HG03469 (cell line): ENCODE measurements at regions not wholly inside any gene's neighbourhood (a gene's known extent, or its start where the extent isn't known, plus 50 kb on each side); places are given as distances from the start of the nearest gene placed in this dataset.

ENCODE experiments used
- ATAC-seq: cut with Tn5 transposase; IDR thresholded peaks from one replicate; pipeline ENCODE4 v1.9.1; 2021; ENCODE audit warnings: mild to moderate bottlenecking, moderate library complexity, moderate number of reproducible peaks; ENCODE audit not compliant: unreplicated experiment

GRCh38 chr7:41313171-41313570 is 389.7 kb downstream of the INHBA start:
- ATAC-seq = no peak

- ATAC-seq = no peak
Measured at GRCh38 chr7:41312235-41312634, 390.7 kb downstream of the INHBA start.

GRCh38 chr7:41311301-41311700 is 391.6 kb downstream of the INHBA start:
- no peak for ATAC-seq

- ATAC-seq = no peak
Measured at GRCh38 chr7:41306486-41306885, 396.4 kb downstream of the INHBA start.

- no peak for ATAC-seq
Measured at GRCh38 chr7:41305001-41305400, 397.9 kb downstream of the INHBA start.

GRCh38 chr7:41303709-41304108 is 399.2 kb downstream of the INHBA start:
- ATAC-seq = no peak

- no peak for ATAC-seq
Measured at GRCh38 chr7:41298409-41298808, 404.5 kb downstream of the INHBA start.

GRCh38 chr7:41297166-41297565 is 405.7 kb downstream of the INHBA start:
- no peak for ATAC-seq

GRCh38 chr7:41295455-41295815 is 407.5 kb downstream of the INHBA start:
- ATAC-seq = no peak

- ATAC-seq = no peak
Measured at GRCh38 chr7:41294556-41295454, 408.1 kb downstream of the INHBA start.

- ATAC-seq = no peak
Measured at GRCh38 chr7:41292487-41292886, 410.4 kb downstream of the INHBA start.

- ATAC-seq = no peak
Measured at GRCh38 chr7:41287559-41288335, 415.1 kb downstream of the INHBA start.

- ATAC-seq = no peak
Measured at GRCh38 chr7:41280491-41280890, 422.4 kb downstream of the INHBA start.

GRCh38 chr7:41277561-41277960 is 425.3 kb downstream of the INHBA start:
- ATAC-seq = no peak

- no peak for ATAC-seq
Measured at GRCh38 chr7:41275255-41275654, 427.6 kb downstream of the INHBA start.

GRCh38 chr7:41274179-41274578 is 428.7 kb downstream of the INHBA start:
- ATAC-seq = no peak

GRCh38 chr7:41272664-41273063 is 430.2 kb downstream of the INHBA start:
- ATAC-seq = no peak

- no peak for ATAC-seq
Measured at GRCh38 chr7:41268878-41269277, 434.0 kb downstream of the INHBA start.

- ATAC-seq = no peak
Measured at GRCh38 chr7:41261080-41261479, 441.8 kb downstream of the INHBA start.

- ATAC-seq = no peak
Measured at GRCh38 chr7:41257660-41258059, 445.2 kb downstream of the INHBA start.

GRCh38 chr7:41256186-41256945 is 446.5 kb downstream of the INHBA start:
- no peak for ATAC-seq
